ENCODE measurements at regions not wholly inside any gene's neighbourhood (a gene's known extent, or its start where the extent isn't known, plus 50 kb on each side); places are given as distances from the start of the nearest gene placed in this dataset.

DNA sequence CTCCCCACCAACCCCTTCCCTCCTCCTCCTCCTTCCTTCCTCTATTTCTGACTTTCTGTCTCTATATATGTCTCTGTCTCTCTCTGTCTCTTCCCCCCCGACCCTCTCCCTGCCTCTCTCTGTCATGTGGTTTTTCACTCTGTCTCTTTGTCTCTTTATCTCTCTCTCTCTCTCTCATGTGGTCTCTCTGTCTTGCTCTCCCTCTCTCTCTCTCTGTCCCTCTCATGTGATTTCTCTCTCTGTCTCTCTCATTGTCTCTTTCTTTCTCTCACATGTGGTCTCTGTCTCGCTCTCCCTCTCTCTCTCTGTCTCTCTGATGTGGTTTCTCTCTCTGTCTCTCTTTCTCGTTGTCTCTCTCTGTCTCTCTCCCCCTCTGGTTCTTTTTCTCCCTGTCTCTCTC lies 59.3 kb downstream of the PHETA1 start:
- TF ChIP-seq YY1 (IDR thresholded peaks at IDR 0.05; ENCODE audit: insufficient read depth, insufficient read length), result no peak
- no peak for TF ChIP-seq ZNF274 (IDR thresholded peaks at IDR 0.05; ENCODE audit: low read depth, low read length)
